ENCODE measurements at regions not wholly inside any gene's neighbourhood (a gene's known extent, or its start where the extent isn't known, plus 50 kb on each side); places are given as distances from the start of the nearest gene placed in this dataset.

- no peak for DNase-seq (ENCODE audit: low read depth in 2 of 2)
Observed at GRCh38 chr1:55378582-55378981, 163.4 kb upstream of the USP24 start.

- no peak for DNase-seq (ENCODE audit: low read depth in 2 of 2)
Observed at GRCh38 chr1:55376897-55377296, 161.7 kb upstream of the USP24 start.

- no peak for DNase-seq (ENCODE audit: low read depth in 2 of 2)
Observed at GRCh38 chr1:55375617-55376258, 160.6 kb upstream of the USP24 start.

- no peak for DNase-seq (ENCODE audit: low read depth in 2 of 2)
Observed at GRCh38 chr1:55374801-55375616, 159.8 kb upstream of the USP24 start.

- no peak for DNase-seq (ENCODE audit: low read depth in 2 of 2)
Observed at GRCh38 chr1:55374216-55374615, 159.1 kb upstream of the USP24 start.

GRCh38 chr1:55369474-55369873, 154.3 kb upstream of the USP24 start:
- no peak for DNase-seq (ENCODE audit: low read depth in 2 of 2)

GRCh38 chr1:55368698-55369097, 153.5 kb upstream of the USP24 start:
- no peak for DNase-seq (ENCODE audit: low read depth in 2 of 2)

- DNase-seq (ENCODE audit: low read depth in 2 of 2), result no peak
Observed at GRCh38 chr1:55367273-55367672, 152.1 kb upstream of the USP24 start.

- no peak for DNase-seq (ENCODE audit: low read depth in 2 of 2)
Observed at GRCh38 chr1:55364216-55364615, 149.1 kb upstream of the USP24 start.

GRCh38 chr1:55363268-55363667, 148.1 kb upstream of the USP24 start:
- DNase-seq (ENCODE audit: low read depth in 2 of 2), result no peak

GRCh38 chr1:55362558-55362957, 147.4 kb upstream of the USP24 start:
- no peak for DNase-seq (ENCODE audit: low read depth in 2 of 2)

- DNase-seq (ENCODE audit: low read depth in 2 of 2), result no peak
Observed at GRCh38 chr1:55359611-55360010, 144.4 kb upstream of the USP24 start.

- DNase-seq (ENCODE audit: low read depth in 2 of 2), result no peak
Observed at GRCh38 chr1:55358581-55358980, 143.4 kb upstream of the USP24 start.

GRCh38 chr1:55355549-55355948, 140.4 kb upstream of the USP24 start:
- DNase-seq (ENCODE audit: low read depth in 2 of 2), result no peak

GRCh38 chr1:55353707-55354620, 138.8 kb upstream of the USP24 start:
- DNase-seq (ENCODE audit: low read depth in 2 of 2), result no peak

- no peak for DNase-seq (ENCODE audit: low read depth in 2 of 2)
Observed at GRCh38 chr1:55352811-55353180, 137.6 kb upstream of the USP24 start.

- no peak for DNase-seq (ENCODE audit: low read depth in 2 of 2)
Observed at GRCh38 chr1:55352080-55352810, 137.1 kb upstream of the USP24 start.

GRCh38 chr1:55348356-55348755, 133.2 kb upstream of the USP24 start:
- no peak for DNase-seq (ENCODE audit: low read depth in 2 of 2)

- no peak for DNase-seq (ENCODE audit: low read depth in 2 of 2)
Observed at GRCh38 chr1:55347866-55348265, 132.7 kb upstream of the USP24 start.

- DNase-seq (ENCODE audit: low read depth in 2 of 2), result no peak
Observed at GRCh38 chr1:55347041-55347440, 131.9 kb upstream of the USP24 start.

GRCh38 chr1:55346586-55346985, 131.4 kb upstream of the USP24 start:
- DNase-seq (ENCODE audit: low read depth in 2 of 2), result no peak

GRCh38 chr1:55339681-55340080, 124.5 kb upstream of the USP24 start:
- DNase-seq (ENCODE audit: low read depth in 2 of 2), result no peak
